ENCODE measurements at regions not wholly inside any gene's neighbourhood (a gene's known extent, or its start where the extent isn't known, plus 50 kb on each side); places are given as distances from the start of the nearest gene placed in this dataset.

DNA sequence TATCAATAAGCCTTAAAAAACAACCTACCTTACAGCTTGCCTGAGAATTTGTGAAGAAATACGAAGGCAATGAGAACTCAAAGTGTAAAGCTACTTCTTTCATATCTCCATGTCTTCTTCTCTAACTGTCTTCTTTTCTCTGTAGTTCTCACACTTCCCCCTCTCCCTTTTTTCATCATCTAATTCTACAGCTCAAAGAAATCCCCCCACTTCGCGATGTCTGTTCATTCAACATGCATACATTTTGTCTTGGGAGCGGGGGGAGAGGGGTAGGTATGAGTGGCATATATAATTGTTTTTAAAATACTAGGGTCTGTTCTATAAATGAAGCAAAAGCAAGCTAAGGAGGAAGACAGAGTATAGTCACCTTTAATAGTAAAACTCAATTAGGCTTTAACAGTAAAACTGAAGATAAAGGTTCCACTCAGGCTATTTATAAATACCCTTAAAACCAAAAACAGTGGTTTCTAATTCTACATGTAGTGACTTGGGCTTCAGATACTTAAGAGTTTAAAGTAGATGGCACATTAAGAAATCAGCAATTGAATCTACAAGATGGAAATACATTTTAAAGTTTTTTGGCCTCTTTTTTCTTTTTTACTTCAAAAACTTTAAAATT is 106.9 kb downstream of the KLF12 start:
- Mint-ChIP-seq H3K27ac (peak overlapping the region; percentile 92), H3K36me3 (ENCODE audit: low read depth) (peaks cover 21% of the 10 kb centered on the region), H3K4me1 (ENCODE audit: low read depth) (peaks cover 88% of the 10 kb centered on the region), H3K9me3 (peaks cover 14% of the 10 kb centered on the region), H3K27me3 (no peaks in the 10 kb centered on the region), H3K4me3 (peak overlapping the region; percentile 83)

DNA sequence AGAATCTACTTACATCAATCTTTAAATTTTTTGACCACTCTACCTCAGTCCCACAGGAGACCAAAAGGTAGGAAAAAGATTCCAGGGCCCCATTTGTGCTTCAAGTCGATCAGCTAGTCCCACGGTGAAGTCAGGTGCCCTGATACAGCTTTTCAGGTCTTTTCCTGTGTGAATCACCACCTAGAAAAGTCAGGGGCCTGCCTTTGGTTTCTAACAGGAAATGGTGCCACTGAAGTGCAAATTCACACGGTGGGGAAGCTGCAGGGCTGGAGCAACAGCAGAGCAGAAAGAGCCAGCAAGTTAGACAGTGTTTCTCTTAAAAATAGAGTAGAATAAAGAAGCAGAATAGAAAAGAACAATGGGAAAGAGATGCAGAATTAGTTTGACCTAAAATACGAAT is 107.5 kb downstream of the KLF12 start:
- no peaks in the 10 kb centered on the region for H3K27me3 Mint-ChIP-seq
- H3K36me3 Mint-ChIP-seq (ENCODE audit: low read depth), result peaks cover 26% of the 10 kb centered on the region
- H3K27ac Mint-ChIP-seq, result peak overlapping the region; percentile 92
- peaks cover 90% of the 10 kb centered on the region for H3K4me1 Mint-ChIP-seq (ENCODE audit: low read depth)
- peak overlapping the region; percentile 83 for H3K4me3 Mint-ChIP-seq
- H3K9me3 Mint-ChIP-seq, result peaks cover 14% of the 10 kb centered on the region

DNA sequence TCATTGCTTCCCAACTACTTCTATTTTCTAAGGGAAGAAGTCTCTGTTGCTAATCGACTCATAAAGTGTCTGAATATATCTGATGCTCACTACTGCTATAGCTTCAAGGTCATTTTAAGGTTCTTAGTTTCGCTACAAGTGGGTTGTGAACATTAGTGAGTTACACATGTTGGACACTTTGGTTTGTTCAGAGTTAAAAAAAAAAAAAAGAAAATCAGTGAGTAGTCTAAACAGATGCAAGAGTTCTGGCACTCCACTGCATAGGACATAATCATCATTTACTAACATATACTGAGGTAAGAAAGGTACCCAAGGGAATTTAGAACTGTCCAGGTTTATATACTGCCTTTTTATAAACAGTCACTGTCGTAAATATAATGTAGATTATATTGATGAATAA is 108.8 kb downstream of the KLF12 start:
- Mint-ChIP-seq H3K4me3 (no peak overlapping the region), H3K27me3 (no peaks in the 10 kb centered on the region), H3K36me3 (ENCODE audit: low read depth) (peaks cover 38% of the 10 kb centered on the region), H3K4me1 (ENCODE audit: low read depth) (peaks cover 81% of the 10 kb centered on the region), H3K9me3 (peaks cover 15% of the 10 kb centered on the region), H3K27ac (peak overlapping the region; percentile 61)

DNA sequence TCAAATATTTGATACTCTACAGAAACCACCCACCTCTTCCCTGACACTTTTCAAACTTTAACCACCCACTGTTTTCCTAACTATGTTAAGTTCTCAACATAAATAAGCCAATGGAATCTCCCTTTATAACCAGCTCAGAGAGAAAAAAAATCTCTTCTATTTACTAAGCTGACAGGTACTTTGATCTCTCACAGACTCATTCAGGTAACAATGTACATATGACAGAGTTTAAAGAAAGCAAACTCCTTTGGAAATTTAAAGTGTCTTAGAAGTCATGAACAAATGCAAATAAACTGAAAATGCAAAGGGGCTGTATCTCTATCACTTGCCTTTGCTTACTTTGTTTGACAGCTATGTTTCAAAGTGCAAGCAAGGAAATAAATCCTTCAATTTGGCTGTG is 109.3 kb downstream of the KLF12 start:
- peaks cover 75% of the 10 kb centered on the region for H3K4me1 Mint-ChIP-seq (ENCODE audit: low read depth)
- peaks cover 40% of the 10 kb centered on the region for H3K36me3 Mint-ChIP-seq (ENCODE audit: low read depth)
- H3K27me3 Mint-ChIP-seq, result no peaks in the 10 kb centered on the region
- peaks cover 18% of the 10 kb centered on the region for H3K9me3 Mint-ChIP-seq
- peak overlapping the region; percentile 61 for H3K27ac Mint-ChIP-seq
- H3K4me3 Mint-ChIP-seq, result peak overlapping the region; percentile 4

- H3K4me1 Mint-ChIP-seq (ENCODE audit: low read depth), result peaks cover 74% of the 10 kb centered on the region
- H3K27ac Mint-ChIP-seq, result no peak overlapping the region
- H3K36me3 Mint-ChIP-seq (ENCODE audit: low read depth), result peaks cover 44% of the 10 kb centered on the region
- H3K9me3 Mint-ChIP-seq, result peaks cover 18% of the 10 kb centered on the region
- no peak overlapping the region for H3K4me3 Mint-ChIP-seq
- no peaks in the 10 kb centered on the region for H3K27me3 Mint-ChIP-seq
These were observed 109.9 kb downstream of the KLF12 start for GRCh38 chr13:74024314-74024713.

DNA sequence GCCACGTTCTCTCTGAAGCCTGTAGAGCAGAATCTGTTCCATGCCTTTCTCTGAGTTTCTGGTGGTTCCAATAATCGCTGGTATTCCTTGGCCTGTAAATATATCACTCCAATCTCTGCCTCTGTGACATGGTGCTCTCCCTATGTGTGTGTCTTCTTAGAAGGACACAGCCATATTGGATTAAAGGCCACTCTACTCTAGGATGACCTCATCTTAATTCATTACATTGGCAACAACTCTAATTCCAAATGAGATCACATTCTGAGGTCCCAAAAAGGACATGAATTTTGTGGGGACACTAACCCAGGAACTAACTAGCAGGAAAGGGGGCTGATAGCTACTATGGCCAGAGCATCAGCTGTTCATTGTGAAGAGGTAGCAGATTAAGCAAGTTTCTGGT is 110.7 kb downstream of the KLF12 start:
- H3K4me3 Mint-ChIP-seq, result no peak overlapping the region
- H3K9me3 Mint-ChIP-seq, result peaks cover 18% of the 10 kb centered on the region
- peaks cover 68% of the 10 kb centered on the region for H3K4me1 Mint-ChIP-seq (ENCODE audit: low read depth)
- peaks cover 46% of the 10 kb centered on the region for H3K36me3 Mint-ChIP-seq (ENCODE audit: low read depth)
- H3K27me3 Mint-ChIP-seq, result no peaks in the 10 kb centered on the region
- H3K27ac Mint-ChIP-seq, result no peak overlapping the region

- Mint-ChIP-seq H3K27ac (no peak overlapping the region), H3K4me1 (ENCODE audit: low read depth) (peaks cover 67% of the 10 kb centered on the region), H3K36me3 (ENCODE audit: low read depth) (peaks cover 46% of the 10 kb centered on the region), H3K9me3 (peaks cover 18% of the 10 kb centered on the region), H3K27me3 (no peaks in the 10 kb centered on the region), H3K4me3 (peak overlapping the region; percentile 18)
These were observed 112.7 kb downstream of the KLF12 start for GRCh38 chr13:74021505-74021904.

- H3K4me1 Mint-ChIP-seq (ENCODE audit: low read depth), result peaks cover 46% of the 10 kb centered on the region
- H3K36me3 Mint-ChIP-seq (ENCODE audit: low read depth), result peaks cover 36% of the 10 kb centered on the region
- H3K9me3 Mint-ChIP-seq, result peaks cover 11% of the 10 kb centered on the region
- H3K4me3 Mint-ChIP-seq, result no peak overlapping the region
- no peaks in the 10 kb centered on the region for H3K27me3 Mint-ChIP-seq
- peak overlapping the region; percentile 34 for H3K27ac Mint-ChIP-seq
These were observed 116.2 kb downstream of the KLF12 start for GRCh38 chr13:74018062-74018431.

DNA sequence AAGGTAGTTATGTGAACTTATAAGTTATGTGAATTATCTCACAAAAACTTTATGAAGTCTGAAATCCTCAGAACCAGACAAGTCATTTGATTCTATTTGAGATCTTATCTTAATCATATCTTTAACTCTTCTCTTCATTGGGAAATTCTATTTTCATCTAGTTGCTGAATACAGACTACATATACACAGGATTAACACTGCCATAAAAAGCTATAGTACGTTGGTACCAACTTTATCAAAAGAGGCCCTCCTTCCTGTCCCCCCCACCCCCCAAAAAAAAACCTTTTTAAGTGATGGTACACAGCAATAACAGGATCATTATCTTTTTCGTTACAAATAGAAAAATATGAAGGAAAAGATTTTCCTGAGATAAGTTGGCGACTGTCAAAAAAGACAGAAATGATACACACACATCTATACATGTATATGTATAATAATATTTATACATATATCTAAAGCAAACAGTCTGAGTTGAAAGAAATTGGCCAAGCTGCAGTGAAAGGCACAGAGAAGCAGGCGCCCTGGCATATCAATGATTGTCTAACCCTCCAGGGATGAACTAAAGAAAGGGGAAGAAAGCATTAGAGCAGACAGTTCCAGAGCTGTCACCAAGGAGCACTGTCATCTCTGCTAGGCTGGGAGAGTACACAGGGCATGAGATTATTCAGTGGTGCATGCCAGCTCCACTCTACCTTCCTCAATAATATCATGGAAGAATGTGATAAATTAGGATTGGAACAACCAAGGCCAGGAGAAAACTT is 116.7 kb downstream of the KLF12 start:
- Mint-ChIP-seq H3K27ac (no peak overlapping the region), H3K4me3 (no peak overlapping the region), H3K9me3 (peaks cover 5% of the 10 kb centered on the region), H3K4me1 (ENCODE audit: low read depth) (peaks cover 45% of the 10 kb centered on the region), H3K27me3 (no peaks in the 10 kb centered on the region), H3K36me3 (ENCODE audit: low read depth) (peaks cover 31% of the 10 kb centered on the region)

GRCh38 chr13:74015137-74015536 is 119.1 kb downstream of the KLF12 start:
- Mint-ChIP-seq H3K9me3 (peaks cover under 1% of the 10 kb centered on the region), H3K4me1 (ENCODE audit: low read depth) (peaks cover 48% of the 10 kb centered on the region), H3K27me3 (no peaks in the 10 kb centered on the region), H3K4me3 (no peak overlapping the region), H3K27ac (no peak overlapping the region), H3K36me3 (ENCODE audit: low read depth) (peaks cover 9% of the 10 kb centered on the region)

GRCh38 chr13:74009100-74009668 is 125.0 kb downstream of the KLF12 start:
- peaks cover 5% of the 10 kb centered on the region for H3K36me3 Mint-ChIP-seq (ENCODE audit: low read depth)
- peaks cover 48% of the 10 kb centered on the region for H3K4me1 Mint-ChIP-seq (ENCODE audit: low read depth)
- H3K4me3 Mint-ChIP-seq, result no peak overlapping the region
- H3K27ac Mint-ChIP-seq, result no peak overlapping the region
- no peaks in the 10 kb centered on the region for H3K27me3 Mint-ChIP-seq
- no peaks in the 10 kb centered on the region for H3K9me3 Mint-ChIP-seq

DNA sequence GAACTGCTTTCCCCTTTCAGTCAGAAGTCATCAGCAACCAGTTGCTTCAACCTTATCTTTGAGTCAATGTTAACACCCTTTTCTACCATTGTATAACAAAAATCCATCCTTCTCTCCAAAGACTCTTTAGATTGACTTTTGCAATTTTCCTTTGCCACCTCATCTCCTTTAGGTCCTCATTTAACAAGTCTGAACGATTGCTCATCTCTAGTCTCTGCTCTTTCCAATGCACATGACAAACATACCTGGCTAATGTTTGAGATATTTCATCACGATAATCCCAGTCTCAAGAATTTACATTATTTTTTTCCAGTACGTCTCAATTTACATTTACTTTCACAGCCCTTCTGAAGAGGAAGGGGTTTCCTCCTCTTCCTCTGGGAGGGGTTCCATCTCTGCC is 127.5 kb downstream of the KLF12 start:
- Mint-ChIP-seq H3K4me1 (ENCODE audit: low read depth) (peaks cover 43% of the 10 kb centered on the region), H3K27me3 (no peaks in the 10 kb centered on the region), H3K9me3 (no peaks in the 10 kb centered on the region), H3K4me3 (no peak overlapping the region), H3K36me3 (ENCODE audit: low read depth) (peaks cover 5% of the 10 kb centered on the region), H3K27ac (no peak overlapping the region)

DNA sequence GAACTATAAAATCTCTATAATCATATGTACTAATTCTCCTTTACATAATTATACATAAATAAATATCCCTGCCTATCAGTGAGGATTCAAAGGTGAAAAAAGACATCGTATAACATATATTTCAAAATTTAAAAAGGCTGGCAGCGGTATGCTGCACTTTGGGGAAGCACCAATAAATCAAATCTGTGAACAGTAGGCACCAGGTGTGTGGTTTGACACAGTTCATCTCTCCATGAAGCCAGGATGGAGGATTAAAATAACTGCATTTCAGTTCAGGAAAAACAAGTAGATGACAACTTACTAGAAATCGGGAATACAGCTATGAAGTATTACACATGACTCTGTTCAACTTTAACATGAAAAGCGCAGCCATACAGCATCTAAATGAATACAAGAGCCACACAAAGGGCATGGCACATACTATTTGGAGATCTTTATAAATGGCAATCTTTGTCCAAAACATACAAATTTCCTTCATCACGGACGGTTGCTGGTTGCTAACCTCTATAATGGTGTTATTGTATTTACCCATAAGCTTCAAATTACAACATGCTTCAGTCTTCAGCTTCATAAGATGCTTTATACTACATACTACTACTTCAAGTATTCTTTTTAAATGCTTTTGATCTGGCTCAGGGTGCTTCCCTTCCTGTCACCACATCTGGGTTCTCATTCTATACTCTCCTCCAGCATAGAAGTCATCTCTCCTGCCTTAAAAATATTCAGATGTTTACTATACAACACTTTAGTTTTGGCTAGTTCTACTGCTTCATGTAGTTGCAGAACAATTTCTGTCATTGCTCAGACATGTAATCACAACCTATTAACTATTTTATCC is 128.7 kb downstream of the KLF12 start:
- Mint-ChIP-seq H3K4me3 (no peak overlapping the region), H3K27ac (no peak overlapping the region), H3K4me1 (ENCODE audit: low read depth) (peaks cover 43% of the 10 kb centered on the region)

GRCh38 chr13:74004109-74004508 is 130.1 kb downstream of the KLF12 start:
- H3K36me3 Mint-ChIP-seq (ENCODE audit: low read depth), result peaks cover 5% of the 10 kb centered on the region
- H3K27me3 Mint-ChIP-seq, result no peaks in the 10 kb centered on the region
- peaks cover 40% of the 10 kb centered on the region for H3K4me1 Mint-ChIP-seq (ENCODE audit: low read depth)
- no peaks in the 10 kb centered on the region for H3K9me3 Mint-ChIP-seq
- H3K4me3 Mint-ChIP-seq, result no peak overlapping the region
- no peak overlapping the region for H3K27ac Mint-ChIP-seq

More for the DNA sequence above, 128.7 kb downstream of the KLF12 start:
- peaks cover 5% of the 10 kb centered on the region for H3K36me3 Mint-ChIP-seq (ENCODE audit: low read depth)
- H3K9me3 Mint-ChIP-seq, result no peaks in the 10 kb centered on the region
- no peaks in the 10 kb centered on the region for H3K27me3 Mint-ChIP-seq

- peaks cover 5% of the 10 kb centered on the region for H3K36me3 Mint-ChIP-seq (ENCODE audit: low read depth)
- H3K27me3 Mint-ChIP-seq, result no peaks in the 10 kb centered on the region
- no peaks in the 10 kb centered on the region for H3K9me3 Mint-ChIP-seq
- peaks cover 48% of the 10 kb centered on the region for H3K4me1 Mint-ChIP-seq (ENCODE audit: low read depth)
- no peak overlapping the region for H3K27ac Mint-ChIP-seq
- H3K4me3 Mint-ChIP-seq, result no peak overlapping the region
These were observed 130.8 kb downstream of the KLF12 start for GRCh38 chr13:74003374-74003773.

Measured in stimulated activated naive CD8-positive, alpha-beta T cell treated with anti-CD3 and anti-CD28 coated beads, Interleukin-15, Interleukin-2, amounts not matched to agents 100 ng/mL and 50 ng/mL, for 24 hours (primary cell).